Mesenchymal stem cell (in vitro differentiated cells and primary cell): ENCODE measurements at regions not wholly inside any gene's neighbourhood (a gene's known extent, or its start where the extent isn't known, plus 50 kb on each side); places are given as distances from the start of the nearest gene placed in this dataset.

Experiments
- DNase-seq: peaks from one replicate; pipeline ENCODE4 v3.0.0-alpha.2; 2013
- H2AFZ ChIP-seq: one replicate; pipeline ENCODE4 v1.6.1; 2013; ENCODE audit warnings: low read depth, mild to moderate bottlenecking, control low read depth, inconsistent platforms, low read length, moderate library complexity
- H2AK5ac ChIP-seq: 2 replicates; pipeline ENCODE4 v1.6.1; 2013; ENCODE audit warnings: low read length, moderate library complexity, mild to moderate bottlenecking, inconsistent platforms; ENCODE audit not compliant: severe bottlenecking
- H2BK120ac ChIP-seq: one replicate; pipeline ENCODE4 v1.6.1; 2013; ENCODE audit warnings: low read depth, mild to moderate bottlenecking, inconsistent platforms, low read length, moderate library complexity
- H2BK12ac ChIP-seq, 2 experiments: one replicate each; pipeline ENCODE4 v1.6.1; 2013; ENCODE audit warnings: inconsistent platforms in 2 of 2, low read length in 2 of 2, mild to moderate bottlenecking in 2 of 2, moderate library complexity in 2 of 2, control low read depth in 1 of 2
- H2BK15ac ChIP-seq: one replicate; pipeline ENCODE4 v1.6.1; 2013; ENCODE audit warnings: mild to moderate bottlenecking, low read depth, inconsistent platforms; ENCODE audit not compliant: poor library complexity, severe bottlenecking
- H2BK5ac ChIP-seq: 2 replicates; pipeline ENCODE4 v1.6.1; 2013; ENCODE audit warnings: low read depth, mild to moderate bottlenecking, low read length, control low read depth, inconsistent platforms; ENCODE audit not compliant: poor library complexity, severe bottlenecking
- H3K14ac ChIP-seq, 2 experiments: one replicate each; pipeline ENCODE4 v1.6.1; 2013; ENCODE audit warnings: inconsistent platforms in 2 of 2, low read length in 2 of 2, control low read depth in 1 of 2, mild to moderate bottlenecking in 1 of 2, moderate library complexity in 1 of 2
- H3K18ac ChIP-seq, 2 experiments: one replicate each; pipeline ENCODE4 v1.6.1; 2013; ENCODE audit warnings: inconsistent platforms in 2 of 2, low read length in 2 of 2, control low read depth in 1 of 2, low read depth in 1 of 2, mild to moderate bottlenecking in 1 of 2
- H3K23ac ChIP-seq, 2 experiments: one replicate each; pipeline ENCODE4 v1.6.1; 2013; ENCODE audit warnings: inconsistent platforms in 2 of 2, low read length in 2 of 2, mild to moderate bottlenecking in 2 of 2, moderate library complexity in 2 of 2, control low read depth in 1 of 2
- H3K27ac ChIP-seq: 2 replicates; pipeline ENCODE4 v1.5.1; 2013; ENCODE audit warnings: mild to moderate bottlenecking, moderate library complexity, low read length, control low read depth, inconsistent platforms; ENCODE audit not compliant: poor library complexity, severe bottlenecking
- H3K27me3 ChIP-seq, 2 experiments: 2 replicates each; pipeline versions ENCODE4 v1.6.1 to v1.7.0; 2013; ENCODE audit warnings: low read length in 2 of 2, mild to moderate bottlenecking in 2 of 2, moderate library complexity in 2 of 2, control low read depth in 1 of 2, inconsistent platforms in 1 of 2; ENCODE audit not compliant: control insufficient read depth in 1 of 2, insufficient read depth in 1 of 2
- H3K36me3 ChIP-seq, 2 experiments: 2 replicates each; pipeline versions ENCODE4 v1.6.1 to v1.7.0; 2013; ENCODE audit warnings: low read length in 2 of 2, control low read depth in 1 of 2, inconsistent platforms in 1 of 2, low read depth in 1 of 2, mild to moderate bottlenecking in 1 of 2; ENCODE audit not compliant: insufficient read depth in 2 of 2, control insufficient read depth in 1 of 2
- H3K4ac ChIP-seq, 2 experiments: one replicate each; pipeline ENCODE4 v1.6.1; 2013; ENCODE audit warnings: inconsistent platforms in 2 of 2, low read length in 2 of 2, mild to moderate bottlenecking in 2 of 2, moderate library complexity in 2 of 2, control low read depth in 1 of 2, low read depth in 1 of 2
- H3K4me1 ChIP-seq: 2 replicates; pipeline ENCODE4 v1.6.1; 2013; ENCODE audit warnings: low read depth, low read length, control low read depth; ENCODE audit not compliant: control insufficient read depth, insufficient read depth
- H3K4me2 ChIP-seq: 2 replicates; pipeline ENCODE4 v1.6.1; 2013; ENCODE audit warnings: low read length, mild to moderate bottlenecking, inconsistent platforms; ENCODE audit not compliant: poor library complexity, severe bottlenecking
- H3K4me3 ChIP-seq, 2 experiments: 2 replicates each; pipeline versions ENCODE4 v1.5.1 to v1.7.0; 2013; ENCODE audit warnings: low read length in 2 of 2, mild to moderate bottlenecking in 2 of 2, control low read depth in 1 of 2, low read depth in 1 of 2; ENCODE audit not compliant: insufficient read depth in 1 of 2
- H3K79me1 ChIP-seq: replicated peaks from 2 replicates; pipeline ENCODE4 v1.6.1; 2013; ENCODE audit warnings: mild to moderate bottlenecking, control low read depth, low read length, inconsistent platforms; ENCODE audit not compliant: poor library complexity, severe bottlenecking
- H3K9ac ChIP-seq: 2 replicates; pipeline ENCODE4 v1.7.0; 2013; ENCODE audit warnings: mild to moderate bottlenecking, low read length, moderate library complexity
- H3K9me3 ChIP-seq: 2 replicates; pipeline ENCODE4 v1.7.0; 2013; ENCODE audit warnings: mild to moderate bottlenecking, low read length; ENCODE audit not compliant: control insufficient read depth
- H4K8ac ChIP-seq: one replicate; pipeline ENCODE4 v1.6.1; 2013; ENCODE audit warnings: inconsistent platforms, mild to moderate bottlenecking, low read length, moderate library complexity
- H4K91ac ChIP-seq: one replicate; pipeline ENCODE4 v1.6.1; 2013; ENCODE audit warnings: mild to moderate bottlenecking, low read length, inconsistent platforms
- WGBS: methylation state at CpG from one replicate; pipeline ENCODE4 v1.1.7; 2013; ENCODE audit warnings: mixed read lengths; 5-methylcytosine and 5-hydroxymethylcytosine counted together

- no peak overlapping the region for H4K91ac ChIP-seq
- no peak overlapping the region for H2AK5ac ChIP-seq
- no peak overlapping the region for H2BK120ac ChIP-seq
- H3K27ac ChIP-seq = no peak overlapping the region
- no peaks in the 10 kb centered on the region for H3K79me1 ChIP-seq
- no peak overlapping the region for H3K4ac ChIP-seq
- H3K4me3 ChIP-seq = no peak overlapping the region
- no peak overlapping the region for H3K23ac ChIP-seq
- H2BK15ac ChIP-seq = no peak overlapping the region
- H3K9ac ChIP-seq = no peak overlapping the region
- no peak overlapping the region for H3K4me2 ChIP-seq
- no peak for DNase-seq
- H3K9me3 ChIP-seq = no peaks in the 10 kb centered on the region
- H2AFZ ChIP-seq = no peak overlapping the region
- H2BK5ac ChIP-seq = no peak overlapping the region
- no peak overlapping the region for H3K14ac ChIP-seq
- 77% methylated on average over 3 of the region's 5 CpGs for WGBS
- no peaks in the 10 kb centered on the region for H3K27me3 ChIP-seq
- H2BK12ac ChIP-seq = no peak overlapping the region
- H3K18ac ChIP-seq = no peak overlapping the region
- H4K8ac ChIP-seq = no peak overlapping the region
- H3K4me1 ChIP-seq = peaks cover 1% of the 10 kb centered on the region
- H3K36me3 ChIP-seq = no peaks in the 10 kb centered on the region
These were observed 723.1 kb downstream of the CDH11 start for GRCh38 chr16:64398793-64399192.

GRCh38 chr16:64397945-64398508 is 723.8 kb downstream of the CDH11 start:
- 92% methylated on average over 3 of the region's 3 CpGs for WGBS
- Histone ChIP-seq H3K4me2 (no peak overlapping the region), H3K27ac (no peak overlapping the region), H3K14ac (no peak overlapping the region), H3K36me3 (no peaks in the 10 kb centered on the region), H3K4me1 (peaks cover 1% of the 10 kb centered on the region), H3K4ac (no peak overlapping the region), H2BK12ac (no peak overlapping the region), H4K8ac (no peak overlapping the region), H2AK5ac (no peak overlapping the region), H3K4me3 (peak overlapping the region in 1 of 2 experiments; percentile 57), H3K27me3 (no peaks in the 10 kb centered on the region), H4K91ac (no peak overlapping the region), H2BK15ac (no peak overlapping the region), H3K18ac (no peak overlapping the region), H3K23ac (no peak overlapping the region), H2BK5ac (no peak overlapping the region), H3K79me1 (no peaks in the 10 kb centered on the region), H3K9ac (peak overlapping the region; percentile 46), H3K9me3 (no peaks in the 10 kb centered on the region), H2AFZ (no peak overlapping the region), H2BK120ac (no peak overlapping the region)
- DNase-seq = no peak

GRCh38 chr16:64397042-64397441 is 724.8 kb downstream of the CDH11 start:
- no peak for DNase-seq
- H2BK5ac ChIP-seq = peak overlapping the region; percentile 51
- no peaks in the 10 kb centered on the region for H3K27me3 ChIP-seq
- H4K8ac ChIP-seq = no peak overlapping the region
- no peaks in the 10 kb centered on the region for H3K9me3 ChIP-seq
- no peak overlapping the region for H2AFZ ChIP-seq
- H3K4me2 ChIP-seq = no peak overlapping the region
- peak overlapping the region in 1 of 2 experiments; percentile 31 for H3K4me3 ChIP-seq
- H2BK120ac ChIP-seq = no peak overlapping the region
- no peak overlapping the region for H3K23ac ChIP-seq
- H2AK5ac ChIP-seq = no peak overlapping the region
- H2BK12ac ChIP-seq = no peak overlapping the region
- 100% methylated on average over 1 of the region's 3 CpGs for WGBS
- no peak overlapping the region for H3K4ac ChIP-seq
- peaks cover 1% of the 10 kb centered on the region for H3K4me1 ChIP-seq
- H2BK15ac ChIP-seq = no peak overlapping the region
- no peak overlapping the region for H3K18ac ChIP-seq
- no peak overlapping the region for H3K27ac ChIP-seq
- no peaks in the 10 kb centered on the region for H3K36me3 ChIP-seq
- H3K14ac ChIP-seq = no peak overlapping the region
- no peak overlapping the region for H3K9ac ChIP-seq
- no peak overlapping the region for H4K91ac ChIP-seq
- H3K79me1 ChIP-seq = no peaks in the 10 kb centered on the region

- Histone ChIP-seq H3K27ac (no peak overlapping the region), H3K9me3 (no peaks in the 10 kb centered on the region), H3K79me1 (no peaks in the 10 kb centered on the region), H3K18ac (no peak overlapping the region), H3K14ac (no peak overlapping the region), H2BK12ac (no peak overlapping the region), H3K4ac (no peak overlapping the region), H2BK5ac (no peak overlapping the region), H3K4me2 (no peak overlapping the region), H2BK15ac (no peak overlapping the region), H2BK120ac (no peak overlapping the region), H4K91ac (no peak overlapping the region), H4K8ac (no peak overlapping the region), H2AFZ (no peak overlapping the region), H3K23ac (no peak overlapping the region), H3K9ac (no peak overlapping the region), H2AK5ac (no peak overlapping the region), H3K4me1 (peaks cover 1% of the 10 kb centered on the region), H3K27me3 (no peaks in the 10 kb centered on the region), H3K4me3 (no peak overlapping the region), H3K36me3 (no peaks in the 10 kb centered on the region)
- WGBS = 82% methylated on average over 1 of the region's 1 CpG
- no peak for DNase-seq
These were observed 727.8 kb downstream of the CDH11 start for GRCh38 chr16:64394061-64394460.
